HG03064 (cell line): ENCODE measurements at regions not wholly inside any gene's neighbourhood (a gene's known extent, or its start where the extent isn't known, plus 50 kb on each side); places are given as distances from the start of the nearest gene placed in this dataset.

Experiments
- ATAC-seq: cut with Tn5 transposase; IDR thresholded peaks from one replicate; pipeline ENCODE4 v1.9.1; 2021; ENCODE audit warnings: low read depth; ENCODE audit not compliant: unreplicated experiment

DNA sequence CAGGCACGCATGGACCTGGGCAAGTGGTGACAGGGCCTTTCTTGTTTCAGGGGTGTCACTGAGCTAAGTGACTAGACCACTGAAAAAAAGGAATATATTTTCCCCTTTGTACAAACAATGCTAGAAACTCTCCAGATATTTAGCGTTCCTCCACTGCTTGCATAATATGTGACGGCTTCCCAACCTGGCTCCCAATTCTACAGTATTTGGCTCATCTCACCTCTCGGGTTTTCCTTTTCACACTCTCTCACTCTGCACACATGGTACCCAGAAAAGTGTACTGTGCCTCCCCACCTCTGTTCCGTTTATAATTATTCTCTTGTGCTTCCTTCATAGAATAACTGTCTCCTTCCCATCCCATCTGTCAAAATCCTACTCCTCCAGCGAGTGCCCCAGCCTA, 140.5 kb upstream of the KLHL25 start:
- no peak for ATAC-seq

DNA sequence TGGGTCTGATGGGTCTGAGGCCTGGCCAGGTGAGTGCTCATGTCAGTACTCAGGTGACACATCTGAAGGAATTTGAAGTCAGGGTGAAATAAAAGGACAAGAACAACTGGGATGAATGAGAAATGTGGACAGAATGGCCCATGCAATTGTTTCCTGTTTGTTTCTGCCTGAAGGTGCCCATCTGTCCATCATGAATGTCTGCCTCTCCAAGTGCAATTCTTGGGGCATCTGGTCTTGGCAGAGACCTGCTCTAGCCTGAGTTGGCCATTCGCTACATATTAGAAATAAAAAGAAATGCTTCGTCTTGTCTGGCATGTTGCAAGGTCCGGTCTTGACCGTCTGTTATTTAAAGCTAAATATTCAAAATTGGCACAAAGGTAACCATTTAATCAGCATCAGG, 142.0 kb upstream of the AGBL1 start:
- ATAC-seq = no peak

DNA sequence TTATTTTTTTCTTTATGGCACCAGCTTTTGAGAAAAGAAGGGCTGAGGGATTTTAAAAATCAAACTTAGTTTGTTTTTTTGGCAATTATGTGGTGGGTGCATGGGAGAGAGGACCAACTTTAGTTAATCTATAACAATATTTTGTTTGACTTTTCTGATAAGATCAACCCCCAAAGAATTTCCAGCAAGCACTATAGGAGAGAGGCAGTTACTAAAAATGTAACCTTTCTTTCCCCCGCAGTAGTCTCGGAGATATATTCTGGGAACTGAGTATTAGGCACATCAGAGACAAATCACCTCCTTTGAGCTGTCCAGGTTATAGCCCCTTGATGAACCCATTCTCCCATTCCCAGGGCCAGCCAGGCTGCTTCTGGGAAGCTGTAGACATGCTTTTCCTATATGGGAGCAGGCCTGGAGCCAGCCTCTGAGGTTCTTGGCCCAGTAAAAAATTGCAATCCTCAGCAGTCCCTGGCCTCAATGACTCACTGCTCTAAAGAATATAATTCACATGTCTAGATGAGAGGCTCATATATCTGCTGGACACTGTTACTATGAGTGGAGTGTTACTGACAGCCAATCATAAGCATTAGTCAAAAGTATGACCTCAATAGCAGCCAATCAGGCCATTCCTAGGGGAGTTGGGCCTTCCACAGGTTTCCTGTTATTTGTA, 138.3 kb upstream of the AGBL1 start:
- no peak for ATAC-seq

DNA sequence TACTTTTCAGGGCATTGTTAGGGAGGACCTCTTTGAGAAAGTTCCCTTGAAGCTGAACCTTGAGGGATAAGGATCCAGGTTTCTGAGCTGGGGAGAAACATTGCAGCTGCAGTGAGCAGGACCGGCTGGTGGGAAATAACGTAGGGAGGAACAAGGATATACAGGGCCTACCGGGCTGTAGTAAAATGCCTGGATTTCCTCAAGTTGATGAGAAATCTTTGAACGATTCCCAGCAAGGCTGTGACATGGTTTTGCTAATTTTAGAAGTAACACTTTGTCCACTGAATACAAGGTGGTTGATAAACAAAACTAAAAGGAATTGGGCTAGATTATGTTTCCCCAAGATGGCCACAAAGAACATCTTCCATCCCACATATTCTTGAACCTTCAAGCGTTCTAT, 137.0 kb upstream of the AGBL1 start:
- no peak for ATAC-seq

DNA sequence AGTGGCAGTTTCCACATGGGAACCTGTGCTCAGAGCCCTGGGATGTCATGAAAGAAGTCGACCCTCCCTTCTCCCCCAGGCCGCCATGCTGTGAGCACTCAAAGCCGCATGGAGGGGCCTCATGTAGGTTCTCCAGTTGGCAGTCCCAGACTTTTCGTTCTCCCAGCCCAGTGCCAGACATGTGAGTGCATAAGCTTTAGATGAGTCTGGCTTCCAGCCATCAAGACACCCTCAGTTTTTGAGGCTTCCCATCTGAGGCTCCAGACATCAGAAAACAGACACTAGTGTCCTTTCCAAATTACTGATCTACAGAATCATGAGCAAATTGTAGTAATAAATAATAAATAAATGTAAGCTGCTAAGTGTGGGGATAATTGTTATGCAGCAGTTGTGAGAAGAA, 136.5 kb upstream of the AGBL1 start:
- ATAC-seq = no peak

DNA sequence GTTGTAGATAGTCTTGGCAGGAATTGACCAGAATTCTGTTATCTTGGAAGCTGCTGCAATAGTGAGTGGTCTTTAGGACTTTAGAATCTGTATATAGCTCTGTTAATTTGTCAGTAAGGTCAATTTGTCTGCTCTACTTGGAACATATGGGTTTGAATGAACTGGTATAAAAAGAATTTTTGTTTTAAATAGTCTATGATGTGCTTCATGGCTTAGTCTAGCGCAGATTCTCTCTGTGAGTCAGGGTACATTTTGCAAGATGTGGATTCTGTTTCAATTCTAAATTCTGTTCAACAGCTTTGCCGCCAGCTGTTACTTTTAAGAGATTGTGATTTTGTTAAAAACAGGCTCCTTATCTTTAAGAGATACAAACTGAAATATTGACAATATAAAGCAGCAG, 135.9 kb upstream of the AGBL1 start:
- ATAC-seq = no peak

DNA sequence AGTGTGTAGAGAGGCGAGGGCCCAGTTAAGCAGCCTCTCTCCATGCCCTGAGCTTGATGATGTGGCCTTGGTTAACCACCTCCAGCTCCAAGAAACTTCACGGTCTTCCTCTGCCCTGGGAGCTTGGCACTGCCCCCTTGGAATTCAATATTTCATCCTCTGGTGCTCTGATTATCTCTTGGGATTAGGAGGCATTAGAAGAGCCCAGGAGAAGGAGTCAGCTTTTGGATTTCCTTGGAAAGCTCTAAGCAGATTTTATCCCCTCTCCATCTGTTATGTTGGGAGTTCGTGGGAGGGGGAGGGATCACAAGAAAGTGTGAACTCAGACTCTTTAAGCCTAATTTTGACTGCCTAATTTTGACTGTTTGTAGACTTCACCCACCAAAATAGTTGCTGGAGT, 132.7 kb upstream of the AGBL1 start:
- ATAC-seq = no peak

DNA sequence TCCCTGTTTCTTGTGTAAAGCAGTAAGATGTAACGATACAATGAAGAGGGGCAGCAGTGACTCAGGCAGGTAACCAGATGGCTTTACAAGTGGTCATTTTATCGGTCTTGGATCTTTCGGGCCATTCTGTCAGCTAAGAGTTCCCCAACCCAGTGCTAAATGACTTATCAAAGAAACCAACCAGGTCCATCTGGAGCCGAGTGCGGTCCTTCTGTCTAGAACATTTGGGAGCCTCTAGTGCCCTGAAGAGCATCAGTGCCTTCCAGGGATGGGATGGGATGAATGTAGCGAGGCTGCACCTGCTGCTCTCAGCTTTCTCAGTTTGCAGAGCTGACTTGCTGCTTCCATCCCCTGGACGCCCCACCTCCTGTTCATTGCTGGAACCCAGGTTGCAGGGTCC, 131.7 kb upstream of the AGBL1 start:
- ATAC-seq = no peak

DNA sequence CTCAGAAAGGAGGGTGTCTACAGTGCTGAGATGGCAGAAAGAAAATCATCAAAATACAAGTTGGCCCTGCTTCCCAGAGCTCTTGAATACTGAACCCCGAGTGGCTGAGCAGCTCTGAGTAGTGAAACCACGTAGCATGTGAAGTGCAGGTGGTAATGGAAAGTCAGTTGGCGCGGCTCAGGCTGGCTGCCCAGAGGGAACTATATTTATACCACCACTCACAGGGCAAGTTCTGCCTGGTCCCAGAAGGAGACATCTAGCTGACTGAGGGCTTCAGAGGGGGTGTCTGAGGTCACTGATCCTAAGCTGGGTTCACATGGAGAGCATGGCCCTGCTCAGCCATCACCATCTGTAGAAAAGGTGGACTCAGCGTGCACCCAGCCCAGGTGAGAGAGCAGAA, 129.6 kb upstream of the AGBL1 start:
- peak; percentile 86 for ATAC-seq

DNA sequence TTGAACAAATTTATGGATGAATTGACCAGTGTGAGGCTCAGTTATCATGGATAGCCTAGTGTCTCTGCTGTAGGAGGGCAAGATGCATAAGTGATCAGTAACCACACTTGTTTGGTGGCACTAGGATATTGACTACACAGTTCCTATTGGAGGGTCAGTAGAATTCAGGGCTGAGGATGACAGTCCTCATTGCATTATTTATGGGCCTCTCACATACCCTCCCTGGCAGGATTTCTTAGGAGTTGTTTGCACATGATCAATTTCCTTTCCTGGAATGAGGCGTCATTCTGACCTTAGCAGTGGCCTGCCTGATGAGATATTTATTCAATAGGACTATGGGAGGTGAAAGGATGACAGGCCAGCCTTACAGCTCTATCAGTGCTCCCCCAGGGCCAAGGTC, 125.1 kb upstream of the AGBL1 start:
- no peak for ATAC-seq

DNA sequence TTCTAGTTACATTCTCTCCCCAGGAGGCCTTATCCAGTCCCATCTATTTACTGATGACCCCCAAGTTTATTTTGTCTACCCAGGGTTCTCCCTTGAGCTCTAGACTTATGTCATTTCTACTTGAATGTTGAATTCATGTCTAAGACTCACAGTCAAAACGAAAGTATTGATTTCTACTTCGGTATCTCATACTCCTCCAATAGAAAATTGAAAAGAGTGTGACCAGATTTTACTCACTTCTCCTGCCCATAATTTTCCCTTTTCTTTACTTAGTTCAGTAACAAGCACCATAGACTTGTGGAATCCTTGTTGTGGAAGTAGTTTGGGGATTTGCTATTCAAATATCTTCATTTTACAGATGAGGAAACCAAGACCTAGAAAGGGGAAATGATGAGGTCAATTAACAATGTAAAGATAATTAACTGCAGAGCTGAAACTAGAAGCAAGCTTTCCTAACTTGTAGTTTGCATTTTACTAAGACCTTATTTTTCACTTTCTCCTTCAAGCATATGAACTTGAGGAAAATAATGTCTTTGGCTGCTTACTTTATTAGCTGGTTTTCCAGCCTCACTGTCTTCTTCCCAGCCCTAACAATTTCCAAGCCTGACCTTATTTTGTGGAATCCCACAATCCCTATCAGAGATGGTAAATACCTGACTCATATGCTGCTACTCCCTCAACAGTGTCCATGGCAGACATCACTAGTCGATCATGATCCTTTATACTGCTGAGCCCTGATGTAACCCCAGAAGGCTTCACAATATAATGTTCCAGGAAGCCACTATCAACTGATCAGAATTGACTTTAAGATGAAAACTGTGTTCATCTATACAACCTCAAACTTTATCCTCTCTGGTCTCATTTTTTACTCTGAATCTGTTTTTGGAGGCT, 123.9 kb upstream of the AGBL1 start:
- peak; percentile 91 for ATAC-seq

DNA sequence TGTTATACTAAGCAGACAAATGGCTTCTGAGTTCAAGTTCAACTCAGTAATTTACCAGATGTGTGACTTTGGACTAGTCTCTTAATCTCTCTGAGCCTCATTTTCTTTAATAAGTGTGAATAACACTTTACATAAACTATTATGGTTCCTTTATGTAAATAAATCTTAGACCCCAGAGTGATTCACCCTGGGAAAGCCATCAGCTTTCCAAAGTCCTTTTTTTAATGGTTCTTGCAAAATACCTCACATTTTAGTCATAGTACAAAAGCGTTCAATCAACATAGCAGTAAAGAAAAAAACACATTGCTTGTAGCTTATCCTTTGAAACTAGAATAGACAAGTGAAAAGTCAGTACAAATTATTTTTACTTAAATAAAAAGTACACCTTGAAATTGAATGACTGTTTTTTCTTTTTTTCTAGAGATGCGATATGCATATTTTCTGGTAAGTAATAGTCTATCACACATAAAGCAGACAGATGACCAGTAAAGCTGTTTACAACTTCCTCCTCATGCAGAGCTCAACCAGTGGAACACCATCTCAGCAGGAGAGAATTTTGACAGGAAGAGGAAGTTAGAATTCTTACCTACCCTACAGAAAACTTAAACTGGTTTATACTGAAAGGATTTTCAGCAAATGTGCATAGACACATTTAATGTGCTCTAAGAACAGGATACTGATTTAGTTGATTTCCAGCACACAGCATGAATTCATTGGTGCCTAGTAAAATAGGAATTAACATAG, 123.0 kb upstream of the AGBL1 start:
- ATAC-seq = no peak

DNA sequence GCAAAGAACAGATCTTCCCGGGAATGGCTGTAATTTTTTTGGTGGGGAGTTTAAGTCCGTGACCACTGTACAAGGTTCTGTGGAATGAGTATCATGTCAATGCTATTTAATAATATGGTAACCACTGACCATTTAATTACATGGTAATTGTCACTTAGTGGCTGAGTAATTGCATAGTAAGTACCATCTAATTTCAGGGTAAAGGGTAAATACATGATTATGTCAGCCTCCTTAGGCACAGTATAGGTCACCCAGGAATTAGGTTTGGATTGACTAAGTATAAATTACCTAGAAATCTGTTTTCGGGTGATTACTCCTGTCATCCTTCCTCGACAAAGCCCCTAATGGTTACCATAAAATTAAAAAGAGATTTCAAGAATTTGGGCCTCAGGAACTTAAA, 120.1 kb upstream of the AGBL1 start:
- no peak for ATAC-seq

DNA sequence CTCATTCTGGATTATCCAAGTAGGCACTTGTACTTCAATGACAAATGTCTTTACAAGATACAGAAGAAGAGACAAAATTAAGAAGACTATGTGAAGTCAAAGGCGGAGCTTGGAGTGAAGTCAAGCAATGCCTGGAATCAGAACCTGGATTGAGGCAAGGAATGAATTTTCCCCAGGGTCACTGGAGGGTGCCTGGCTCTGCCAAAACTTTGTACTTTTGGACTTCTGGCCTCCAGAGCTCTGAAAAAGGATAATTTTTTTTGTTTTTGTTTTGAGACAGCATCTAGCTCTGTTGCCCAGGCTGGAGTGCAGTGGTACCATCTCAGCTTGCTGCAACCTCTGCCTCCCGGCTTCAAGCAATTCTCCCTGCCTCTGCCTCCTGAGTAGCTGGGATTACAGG, 119.3 kb upstream of the AGBL1 start:
- ATAC-seq = no peak

DNA sequence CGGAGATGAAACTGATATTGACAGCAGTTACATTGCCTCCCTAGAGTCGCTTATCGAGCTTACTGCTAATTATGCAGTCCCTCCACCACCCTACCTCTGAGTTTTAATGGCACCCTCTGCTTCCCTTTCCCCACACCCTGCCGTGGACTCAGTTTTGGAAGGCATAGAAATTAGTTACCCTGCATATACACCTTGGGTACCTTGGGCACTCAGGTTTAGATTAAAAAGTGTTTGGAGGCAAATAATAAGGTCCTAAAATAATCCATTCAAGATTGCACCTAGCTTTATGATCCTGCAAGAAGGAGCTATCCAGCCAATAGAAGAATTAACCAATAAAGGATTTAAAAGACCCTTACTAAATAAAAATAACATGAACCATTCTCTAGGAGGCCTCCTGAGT, 117.8 kb upstream of the AGBL1 start:
- ATAC-seq = no peak

DNA sequence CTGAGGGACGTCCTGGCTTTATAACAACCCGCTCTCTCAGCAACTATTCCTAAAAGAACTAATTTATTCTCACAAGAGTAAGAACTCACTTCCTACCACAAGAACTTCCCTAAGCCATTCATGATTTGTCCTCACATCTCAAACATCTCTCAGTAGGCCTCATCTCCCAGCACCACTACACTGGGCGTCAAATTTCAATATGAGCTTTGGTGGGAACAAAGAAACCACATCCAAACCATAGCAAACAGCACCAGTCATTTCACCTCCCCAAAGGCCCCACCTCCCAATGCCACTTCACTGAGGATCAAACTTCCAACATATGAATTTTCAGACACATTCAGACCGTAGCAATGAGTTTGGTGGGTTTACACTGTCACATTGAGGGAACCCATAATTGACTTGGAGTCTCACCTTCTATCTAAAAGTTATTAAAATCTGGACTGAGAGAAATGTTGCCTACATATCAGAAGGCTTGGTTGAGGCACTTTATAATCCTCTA, 116.4 kb upstream of the AGBL1 start:
- no peak for ATAC-seq

DNA sequence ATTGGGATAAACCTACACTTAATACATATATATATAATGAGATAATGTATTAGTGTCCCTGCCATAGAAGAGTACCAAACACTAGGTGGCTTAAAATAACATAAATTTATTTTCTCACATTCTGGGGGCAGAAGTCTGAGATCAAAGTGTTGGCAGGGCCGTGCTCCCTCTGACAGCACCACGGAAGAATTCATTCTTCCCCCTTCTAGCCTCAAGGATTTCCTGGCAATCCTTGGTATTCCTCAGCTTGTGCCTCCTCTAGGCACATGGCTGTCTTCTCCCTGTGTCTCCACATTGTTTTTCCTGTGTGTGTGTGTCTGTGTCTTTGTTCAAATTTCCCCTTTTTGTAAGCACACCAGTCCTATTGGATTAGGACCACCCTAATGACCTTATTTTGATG, 115.2 kb upstream of the AGBL1 start:
- ATAC-seq = no peak

DNA sequence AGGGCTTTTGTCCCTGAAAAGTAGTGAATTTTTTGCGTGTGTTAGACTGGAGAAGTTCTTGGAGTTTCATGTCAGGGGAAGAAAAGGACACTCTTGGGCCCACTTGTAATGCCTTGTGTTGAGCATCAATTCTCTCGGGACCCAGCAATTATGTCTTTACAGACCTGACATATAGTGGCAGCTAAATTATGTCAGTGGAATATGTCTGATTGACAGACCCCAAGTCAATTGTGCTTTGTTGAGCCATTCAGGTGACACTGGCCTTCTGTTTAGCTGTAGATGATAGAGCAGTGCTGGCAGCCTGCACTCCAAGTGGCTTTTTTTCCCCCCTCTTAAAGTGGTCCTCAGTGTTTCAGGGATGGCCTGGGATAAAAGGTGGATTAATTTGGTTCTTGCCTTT, 112.1 kb upstream of the AGBL1 start:
- ATAC-seq = no peak

DNA sequence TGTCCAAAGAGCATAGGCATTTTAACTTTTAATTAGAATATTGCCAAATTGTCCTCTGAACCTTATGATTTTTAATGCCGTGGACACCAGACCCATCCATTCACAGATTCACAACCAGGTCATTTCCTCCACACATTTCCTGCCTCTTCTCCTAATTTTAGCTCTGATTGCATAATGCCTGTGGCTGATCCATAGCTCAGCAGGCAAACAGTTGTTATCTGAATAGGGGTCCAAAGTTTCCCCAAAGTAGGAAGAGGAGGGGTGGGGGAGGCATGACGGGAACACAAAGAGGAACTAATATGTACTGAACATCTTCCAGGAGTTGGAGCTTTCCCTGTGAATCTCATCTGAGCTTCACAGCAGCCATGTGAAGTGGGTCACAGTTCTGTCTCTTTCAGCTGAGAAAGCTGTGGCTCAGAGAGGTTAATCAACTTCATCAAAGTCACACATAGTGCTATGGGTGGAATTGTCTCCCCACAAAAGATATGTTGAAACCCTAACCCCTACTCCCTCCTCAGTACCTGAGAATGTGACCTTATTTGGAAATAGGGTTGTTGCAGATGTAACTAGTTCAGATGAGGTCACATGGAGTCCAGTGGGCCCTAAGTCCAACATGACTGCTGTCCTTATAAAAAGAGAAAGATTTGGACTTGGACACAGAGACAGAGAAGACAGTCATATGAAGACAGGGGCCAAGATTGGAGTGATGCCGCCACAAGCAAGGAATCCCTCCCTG, 106.7 kb upstream of the AGBL1 start:
- ATAC-seq = no peak

DNA sequence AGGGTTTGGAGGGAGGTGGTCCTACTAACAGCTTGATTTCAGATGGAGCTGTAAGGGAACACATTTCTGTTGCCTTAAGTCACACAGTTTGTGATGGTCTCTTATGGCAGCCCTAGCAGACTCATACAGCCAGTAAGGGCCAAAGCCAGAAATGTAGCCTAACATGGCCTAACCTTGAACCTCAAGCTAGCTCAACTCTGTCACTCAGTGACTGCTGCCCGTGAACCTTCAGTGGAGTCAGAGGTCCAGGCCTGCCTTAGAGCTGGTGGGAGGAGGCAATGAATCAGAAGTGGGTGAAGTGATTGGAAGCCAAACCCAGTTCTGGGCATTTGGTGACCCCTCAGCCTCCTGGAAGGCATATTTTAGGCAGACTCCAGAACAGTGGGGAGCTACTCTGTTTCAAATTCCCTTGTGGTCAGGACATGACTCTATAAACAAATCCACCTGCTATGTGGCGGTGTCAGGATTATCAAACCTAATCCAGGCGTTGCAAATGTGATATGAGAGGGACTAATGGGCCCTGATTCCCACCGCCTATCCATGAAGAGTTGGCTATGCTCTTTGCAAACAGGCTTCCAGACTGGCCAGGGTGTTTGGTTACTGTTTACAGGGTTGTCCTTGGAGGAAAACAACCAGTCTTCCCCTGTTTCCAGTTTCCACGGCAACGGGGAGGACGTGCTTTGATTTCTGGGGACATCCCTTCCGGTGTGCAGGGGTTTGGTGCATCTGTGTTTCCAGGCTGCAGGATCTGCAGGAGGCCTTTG, 105.9 kb upstream of the AGBL1 start:
- ATAC-seq = no peak
